OCI-LY7 (cell line): ENCODE measurements at regions not wholly inside any gene's neighbourhood (a gene's known extent, or its start where the extent isn't known, plus 50 kb on each side); places are given as distances from the start of the nearest gene placed in this dataset.
A peak's percentile ranks its signal among the peaks of the same experiment; 100 is the strongest.

Experiments used
- BruUV-seq: library from RNA; stranded (reverse); fragments of 400-500 nt; replicated peaks from 2 replicates; lab custom pipeline; 2021; lab: Mats Ljungman, UMichigan
- CTCF ChIA-PET: fragments of 300-600 bp; sonication (Branson Sonifier 250); formaldehyde crosslinking; loops from one replicate; lab custom pipeline; 2022; ENCODE audit warnings: antibody characterized with exemption; ENCODE audit not compliant: unreplicated experiment; lab: Charles Lee
- POLR2A ChIA-PET: fragments of 300-600 bp; sonication (Branson Sonifier 250); formaldehyde crosslinking; loops from one replicate; lab custom pipeline; 2022; ENCODE audit warnings: antibody characterized with exemption; lab: Charles Lee
- DNase-seq: peaks from one replicate; pipeline ENCODE4 v3.0.0-alpha.2; 2015; ENCODE audit warnings: low spot score
- H2AFZ ChIP-seq: fragments of 200-600 bp; sonication (generic), shearing (Covaris generic); 2 replicates; pipeline ENCODE4 v1.6.1; 2014; ENCODE audit warnings: mild to moderate bottlenecking, antibody characterized with exemption, low read length, moderate library complexity
- H3K27ac ChIP-seq: fragments of 200-600 bp; sonication (generic); 2 replicates; pipeline ENCODE4 v1.5.1; 2014; ENCODE audit warnings: mixed run types, low read depth, mild to moderate bottlenecking, moderate library complexity, low read length, inconsistent platforms; ENCODE audit not compliant: poor library complexity, severe bottlenecking
- H3K36me3 ChIP-seq: fragments of 200-600 bp; sonication (generic); 2 replicates; pipeline ENCODE4 v1.6.1; 2014; ENCODE audit warnings: mild to moderate bottlenecking, antibody characterized with exemption, low read length, moderate library complexity, mixed read lengths; ENCODE audit not compliant: insufficient read depth
- H3K4me1 ChIP-seq: fragments of 200-600 bp; sonication (generic); 2 replicates; pipeline ENCODE4 v1.5.1; 2014; ENCODE audit warnings: mild to moderate bottlenecking, low read length; ENCODE audit not compliant: insufficient read depth, poor library complexity, severe bottlenecking
- H3K4me2 ChIP-seq: fragments of 200-600 bp; sonication (generic); 2 replicates; pipeline ENCODE4 v1.6.1; 2014; ENCODE audit warnings: mild to moderate bottlenecking, low read length
- H3K4me3 ChIP-seq: fragments of 200-600 bp; sonication (generic); 2 replicates; pipeline ENCODE4 v1.5.1; 2014; ENCODE audit warnings: mild to moderate bottlenecking, low read depth, low read length; ENCODE audit not compliant: poor library complexity, severe bottlenecking
- H3K79me2 ChIP-seq: fragments of 200-600 bp; sonication (generic); 2 replicates; pipeline ENCODE4 v1.6.1; 2016; ENCODE audit warnings: low read depth, mild to moderate bottlenecking, low read length, moderate library complexity, mixed read lengths; ENCODE audit not compliant: insufficient read depth
- H3K9me2 ChIP-seq: fragments of 200-600 bp; sonication (generic); 2 replicates; pipeline ENCODE4 v1.6.1; 2016; ENCODE audit warnings: mild to moderate bottlenecking, low read length, mixed read lengths; ENCODE audit not compliant: insufficient read depth
- H3K9me3 ChIP-seq: fragments of 200-600 bp; sonication (generic); 2 replicates; pipeline ENCODE4 v1.6.1; 2014; ENCODE audit warnings: mild to moderate bottlenecking, mixed run types, low read length, mixed read lengths
- H4K20me1 ChIP-seq: fragments of 200-600 bp; sonication (generic); 2 replicates; pipeline ENCODE4 v1.6.1; 2014; ENCODE audit warnings: mild to moderate bottlenecking, antibody characterized with exemption, low read length, moderate library complexity, mixed read lengths; ENCODE audit not compliant: insufficient read depth
- EZH2phosphoT487 ChIP-seq: fragments of 200-600 bp; sonication (generic); IDR thresholded peaks from 2 replicates; pipeline ENCODE4 v1.6.1; 2018; ENCODE audit warnings: low read depth, borderline replicate concordance, mild to moderate bottlenecking, mixed run types, antibody characterized with exemption, low read length, moderate library complexity, mixed read lengths
- intact Hi-C: fragments of 100-400 bp; cut with micrococcal nuclease; formaldehyde crosslinking; loops from one replicate; pipeline ENCODE4 v1.10.0; 2022; ENCODE audit not compliant: unreplicated experiment
- TF ChIP-seq, protein P1 (sequence below): fragments of 200-600 bp; sonication (generic); conservative IDR thresholded peaks from 2 replicates; pipeline ENCODE4 v1.5.1; 2014; ENCODE audit warnings: mild to moderate bottlenecking, antibody characterized with exemption, low read length, moderate library complexity, mixed read lengths

GRCh38 chr1:69305621-69306020 lies 262.1 kb upstream of the LRRC7 start:
- H3K4me3 ChIP-seq: no peak overlapping the region
- peaks cover 5% of the 10 kb centered on the region for H3K4me1 ChIP-seq
- no peak overlapping the region for H2AFZ ChIP-seq
- ChIA-PET CTCF (no interaction called here), POLR2A (interaction anchor here (0.6 kb wide), 1 partner anchor 88 kb away, joined by 3 read pairs; no protein-coding TSS in a partner anchor)
- H4K20me1 ChIP-seq: no peaks in the 10 kb centered on the region
- no peaks in the 10 kb centered on the region for H3K36me3 ChIP-seq
- DNase-seq: peak; percentile 19
- no peak overlapping the region for H3K4me2 ChIP-seq
- BruUV-seq: no TSS peak
- TF ChIP-seq EZH2phosphoT487: no peak
- TF ChIP-seq, protein P1, sequence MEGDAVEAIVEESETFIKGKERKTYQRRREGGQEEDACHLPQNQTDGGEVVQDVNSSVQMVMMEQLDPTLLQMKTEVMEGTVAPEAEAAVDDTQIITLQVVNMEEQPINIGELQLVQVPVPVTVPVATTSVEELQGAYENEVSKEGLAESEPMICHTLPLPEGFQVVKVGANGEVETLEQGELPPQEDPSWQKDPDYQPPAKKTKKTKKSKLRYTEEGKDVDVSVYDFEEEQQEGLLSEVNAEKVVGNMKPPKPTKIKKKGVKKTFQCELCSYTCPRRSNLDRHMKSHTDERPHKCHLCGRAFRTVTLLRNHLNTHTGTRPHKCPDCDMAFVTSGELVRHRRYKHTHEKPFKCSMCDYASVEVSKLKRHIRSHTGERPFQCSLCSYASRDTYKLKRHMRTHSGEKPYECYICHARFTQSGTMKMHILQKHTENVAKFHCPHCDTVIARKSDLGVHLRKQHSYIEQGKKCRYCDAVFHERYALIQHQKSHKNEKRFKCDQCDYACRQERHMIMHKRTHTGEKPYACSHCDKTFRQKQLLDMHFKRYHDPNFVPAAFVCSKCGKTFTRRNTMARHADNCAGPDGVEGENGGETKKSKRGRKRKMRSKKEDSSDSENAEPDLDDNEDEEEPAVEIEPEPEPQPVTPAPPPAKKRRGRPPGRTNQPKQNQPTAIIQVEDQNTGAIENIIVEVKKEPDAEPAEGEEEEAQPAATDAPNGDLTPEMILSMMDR: peak; percentile 66
- intact Hi-C loops: no loop called here
- H3K9me2 ChIP-seq: no peaks in the 10 kb centered on the region
- H3K9me3 ChIP-seq: no peaks in the 10 kb centered on the region
- no peaks in the 10 kb centered on the region for H3K79me2 ChIP-seq
- H3K27ac ChIP-seq: no peak overlapping the region

GRCh38 chr1:69312055-69312732 lies 255.5 kb upstream of the LRRC7 start:
- DNase-seq: no peak

DNA sequence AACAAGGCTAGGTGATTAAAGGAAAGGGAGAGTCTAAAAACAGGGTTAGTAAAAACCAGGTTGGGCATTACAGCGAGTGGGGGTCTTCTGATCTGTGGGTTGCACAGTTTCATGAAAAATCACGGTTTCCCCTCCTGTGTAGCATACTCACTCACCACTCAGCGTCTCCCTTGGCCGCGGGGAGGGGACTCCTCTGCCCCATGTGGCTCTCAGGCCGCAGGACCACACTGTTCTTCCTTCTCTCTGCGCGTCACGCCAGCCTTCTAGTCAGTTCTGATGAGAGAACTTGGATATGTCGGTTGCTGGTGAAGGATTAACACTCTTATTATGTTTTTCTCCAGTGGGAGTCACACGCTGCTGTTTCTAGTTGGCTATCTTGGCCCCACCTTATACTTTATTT lies 254.6 kb upstream of the LRRC7 start:
- H3K9me2 ChIP-seq: no peaks in the 10 kb centered on the region

More at GRCh38 chr1:69312055-69312732, 255.5 kb upstream of the LRRC7 start:
- no peak overlapping the region for H3K4me3 ChIP-seq
- no peak overlapping the region for H3K27ac ChIP-seq
- POLR2A ChIA-PET: no interaction called here
- CTCF ChIA-PET: no interaction called here
- no peaks in the 10 kb centered on the region for H3K9me3 ChIP-seq
- no peak overlapping the region for H2AFZ ChIP-seq
- H3K9me2 ChIP-seq: no peaks in the 10 kb centered on the region
- no peaks in the 10 kb centered on the region for H3K36me3 ChIP-seq
- H4K20me1 ChIP-seq: no peaks in the 10 kb centered on the region
- no TSS peak for BruUV-seq
- no peak overlapping the region for H3K4me2 ChIP-seq
- intact Hi-C loops: loop anchor here (10.0 kb wide), 1 partner anchor 1177 kb away; no protein-coding TSS in a partner anchor
- TF ChIP-seq EZH2phosphoT487: no peak
- TF ChIP-seq, protein P1: no peak
- H3K79me2 ChIP-seq: no peaks in the 10 kb centered on the region
- H3K4me1 ChIP-seq: peaks cover 5% of the 10 kb centered on the region

More for the DNA sequence above, 254.6 kb upstream of the LRRC7 start:
- Histone ChIP-seq H3K79me2 (no peaks in the 10 kb centered on the region), H3K36me3 (no peaks in the 10 kb centered on the region), H3K9me3 (no peaks in the 10 kb centered on the region), H2AFZ (no peak overlapping the region), H3K4me3 (no peak overlapping the region), H4K20me1 (no peaks in the 10 kb centered on the region), H3K27ac (no peak overlapping the region), H3K4me1 (peaks cover 5% of the 10 kb centered on the region), H3K4me2 (no peak overlapping the region)
- intact Hi-C loops: loop anchor here (10.0 kb wide), 1 partner anchor 1178 kb away; no protein-coding TSS in a partner anchor
- ChIA-PET CTCF (no interaction called here), POLR2A (no interaction called here)
- no TSS peak for BruUV-seq
- no peak for DNase-seq
- TF ChIP-seq EZH2phosphoT487: no peak
- TF ChIP-seq, protein P1: no peak
